Gastroesophageal sphincter (tissue), 4 donors: ENCODE measurements at regions not wholly inside any gene's neighbourhood (a gene's known extent, or its start where the extent isn't known, plus 50 kb on each side); places are given as distances from the start of the nearest gene placed in this dataset.

Experiments
- ATAC-seq: fragments of 150-250 bp; one replicate; pipeline ENCODE4 v1.9.1; 2016; ENCODE audit warnings: mild to moderate bottlenecking, moderate library complexity
- H3K27ac ChIP-seq, 4 donors: fragments of 200-600 bp; sonication (generic) in 3 of 4; 1 replicate in 3 of 4; 2 replicates in 1 of 4; pipeline ENCODE4 v1.5.1; 2016 to 2019
- H3K27me3 ChIP-seq: fragments of 200-600 bp; sonication (generic); one replicate; pipeline ENCODE4 v1.5.1; 2019
- H3K36me3 ChIP-seq, 2 donors: fragments of 200-600 bp; sonication (generic); one replicate each; pipeline ENCODE4 v1.5.1; 2019; ENCODE audit warnings: control low read depth in 1 of 2
- H3K4me1 ChIP-seq, 3 donors: fragments of 200-600 bp; sonication (generic); 1 replicate in 2 of 3; 2 replicates in 1 of 3; pipeline ENCODE4 v1.5.1; 2016 to 2019; ENCODE audit warnings: control low read depth in 2 of 3
- H3K4me3 ChIP-seq, 2 donors: fragments of 200-600 bp; sonication (generic); one replicate each; pipeline ENCODE4 v1.5.1; 2019; ENCODE audit warnings: mild to moderate bottlenecking in 1 of 2, moderate library complexity in 1 of 2
- H3K9me3 ChIP-seq, 3 donors: fragments of 200-600 bp; sonication (generic); one replicate each; pipeline ENCODE4 v1.5.1; 2017 to 2019; ENCODE audit warnings: control low read depth in 2 of 3
- CTCF ChIP-seq, 4 experiments: fragments of 200-600 bp in 2 of 4; fragments of 450-650 bp in 2 of 4; sonication (generic) in 1 of 4; IDR thresholded peaks; one replicate each; pipeline ENCODE4 v1.5.1; 2017 to 2019; ENCODE audit warnings: antibody characterized with exemption in 4 of 4, mild to moderate bottlenecking in 2 of 4, moderate library complexity in 2 of 4
- EP300 ChIP-seq: sonication (generic); formaldehyde crosslinking; IDR thresholded peaks from one replicate; pipeline ENCODE4 v1.6.1; 2017; ENCODE audit warnings: antibody characterized with exemption, mild to moderate bottlenecking
- POLR2A ChIP-seq, 2 donors: fragments of 450-650 bp; IDR thresholded peaks; one replicate each; pipeline ENCODE4 v1.6.1; 2017; ENCODE audit warnings: antibody characterized with exemption in 2 of 2, mild to moderate bottlenecking in 2 of 2, moderate library complexity in 1 of 2
- POLR2AphosphoS5 ChIP-seq: sonication (generic); formaldehyde crosslinking; IDR thresholded peaks from one replicate; pipeline ENCODE4 v1.6.1; 2017; ENCODE audit warnings: antibody characterized with exemption
- WGBS, 2 donors: methylation state at CpG; one replicate each; pipeline ENCODE4 v1.1.5; 2018; ENCODE audit warnings: low coverage in 1 of 2; 5-methylcytosine and 5-hydroxymethylcytosine counted together

- no peak overlapping the region for H3K4me3 ChIP-seq
- no peaks in the 10 kb centered on the region for H3K27me3 ChIP-seq
- H3K36me3 ChIP-seq: no peaks in the 10 kb centered on the region
- H3K9me3 ChIP-seq: no peaks in the 10 kb centered on the region
- ATAC-seq: no peak
- 71 to 80% methylated on average over 1 of the region's 1 CpG for WGBS, 2 donors
- H3K4me1 ChIP-seq: no peaks in the 10 kb centered on the region
- TF ChIP-seq POLR2AphosphoS5 (no peak), CTCF (IDR thresholded peaks at IDR 0.05) (no peak), EP300 (no peak), POLR2A (IDR thresholded peaks at IDR 0.05) (no peak)
- H3K27ac ChIP-seq: no peak overlapping the region
Measured at GRCh38 chr4:63430105-63430504, 979.1 kb downstream of the TECRL start.

GRCh38 chr4:63396269-63396668, 1013.0 kb downstream of the TECRL start:
- 67 to 69% methylated on average over 2 to 4 of the region's 4 CpGs for WGBS, 2 donors
- Histone ChIP-seq H3K4me3 (no peak overlapping the region), H3K27me3 (no peaks in the 10 kb centered on the region), H3K9me3 (peaks cover 0 to 9% (median 0%) of the 10 kb centered on the region in 3 donors), H3K27ac (no peak overlapping the region), H3K36me3 (no peaks in the 10 kb centered on the region), H3K4me1 (no peaks in the 10 kb centered on the region)
- no peak for TF ChIP-seq EP300
- no peak for TF ChIP-seq POLR2AphosphoS5
- TF ChIP-seq POLR2A (IDR thresholded peaks at IDR 0.05): no peak
- TF ChIP-seq CTCF (IDR thresholded peaks at IDR 0.05): no peak
- ATAC-seq: no peak

GRCh38 chr4:63393544-63393943, 1015.7 kb downstream of the TECRL start:
- H3K4me3 ChIP-seq: no peak overlapping the region
- TF ChIP-seq CTCF (IDR thresholded peaks at IDR 0.05) (no peak), POLR2AphosphoS5 (no peak), EP300 (no peak), POLR2A (IDR thresholded peaks at IDR 0.05) (no peak)
- H3K27ac ChIP-seq: no peak overlapping the region
- no peaks in the 10 kb centered on the region for H3K36me3 ChIP-seq
- H3K4me1 ChIP-seq: no peaks in the 10 kb centered on the region
- no peak for ATAC-seq
- H3K27me3 ChIP-seq: no peaks in the 10 kb centered on the region
- peaks cover 0 to 9% (median 0%) of the 10 kb centered on the region in 3 donors for H3K9me3 ChIP-seq

- TF ChIP-seq POLR2AphosphoS5 (no peak), EP300 (no peak), CTCF (IDR thresholded peaks at IDR 0.05) (no peak), POLR2A (IDR thresholded peaks at IDR 0.05) (no peak)
Measured at GRCh38 chr4:63379750-63380522, 1029.3 kb downstream of the TECRL start.

GRCh38 chr4:63371001-63371400, 1038.2 kb downstream of the TECRL start:
- Histone ChIP-seq H3K27me3 (no peaks in the 10 kb centered on the region), H3K9me3 (no peaks in the 10 kb centered on the region), H3K4me1 (no peaks in the 10 kb centered on the region), H3K4me3 (no peak overlapping the region), H3K27ac (no peak overlapping the region), H3K36me3 (no peaks in the 10 kb centered on the region)
- TF ChIP-seq POLR2A (IDR thresholded peaks at IDR 0.05) (no peak), POLR2AphosphoS5 (no peak), CTCF (IDR thresholded peaks at IDR 0.05) (no peak), EP300 (no peak)
- ATAC-seq: no peak

More at GRCh38 chr4:63379750-63380522, 1029.3 kb downstream of the TECRL start:
- ATAC-seq: no peak
- no peaks in the 10 kb centered on the region for H3K27me3 ChIP-seq
- no peak overlapping the region for H3K27ac ChIP-seq
- no peak overlapping the region for H3K4me3 ChIP-seq
- H3K9me3 ChIP-seq: peaks cover 0 to 13% (median 0%) of the 10 kb centered on the region in 3 donors
- H3K36me3 ChIP-seq: no peaks in the 10 kb centered on the region
- H3K4me1 ChIP-seq: no peaks in the 10 kb centered on the region
- WGBS, 2 donors: 86 to 87% methylated on average over 3 of the region's 8 CpGs
